Fibroblast of lung (primary cell): ENCODE measurements at regions not wholly inside any gene's neighbourhood (a gene's known extent, or its start where the extent isn't known, plus 50 kb on each side); places are given as distances from the start of the nearest gene placed in this dataset.

Experiments
- DNase-seq, 2 donors: peaks; one replicate each; pipeline versions ENCODE4 v3.0.0 to v3.0.0-alpha.2; 2010; ENCODE audit warnings: low read depth in 2 of 2
- H2AFZ ChIP-seq: 2 replicates; pipeline ENCODE4 v1.5.1; 2012; ENCODE audit warnings: low read length, control low read depth, inconsistent platforms
- H3K27ac ChIP-seq: 2 replicates; pipeline ENCODE4 v1.5.1; 2011; ENCODE audit warnings: low read length, control low read depth; ENCODE audit not compliant: insufficient read depth
- H3K27me3 ChIP-seq: 2 replicates; pipeline ENCODE4 v1.5.1; 2011; ENCODE audit warnings: mild to moderate bottlenecking, low read length; ENCODE audit not compliant: control insufficient read depth, insufficient read depth
- H3K36me3 ChIP-seq: 2 replicates; pipeline ENCODE4 v1.5.1; 2011; ENCODE audit warnings: low read length; ENCODE audit not compliant: control insufficient read depth, insufficient read depth
- H3K4me1 ChIP-seq: 2 replicates; pipeline ENCODE4 v1.5.1; 2011; ENCODE audit warnings: low read length; ENCODE audit not compliant: control insufficient read depth, insufficient read depth; ENCODE audit errors: extremely low read depth
- H3K4me2 ChIP-seq: 2 replicates; pipeline ENCODE4 v1.5.1; 2011; ENCODE audit warnings: low read length, control low read depth; ENCODE audit not compliant: insufficient read depth; ENCODE audit errors: extremely low read depth
- H3K4me3 ChIP-seq, 4 experiments: fragments of 200-600 bp in 1 of 4; sonication (generic) in 1 of 4; replicated peaks in 1 of 4; 2 replicates each; pipeline ENCODE4 v1.5.1; 2011 to 2016; ENCODE audit warnings: low read length in 4 of 4, low read depth in 3 of 4, mild to moderate bottlenecking in 3 of 4, control low read depth in 2 of 4, inconsistent platforms in 1 of 4, mixed read lengths in 1 of 4; ENCODE audit not compliant: insufficient read depth in 1 of 4; ENCODE audit errors: control extremely low read depth in 1 of 4
- H3K79me2 ChIP-seq: 2 replicates; pipeline ENCODE4 v1.5.1; 2012; ENCODE audit warnings: mild to moderate bottlenecking, low read length, inconsistent platforms; ENCODE audit not compliant: control insufficient read depth, insufficient read depth
- H3K9ac ChIP-seq: 2 replicates; pipeline ENCODE4 v1.5.1; 2011; ENCODE audit warnings: mild to moderate bottlenecking, low read length, control low read depth; ENCODE audit not compliant: insufficient read depth
- H3K9me3 ChIP-seq: 2 replicates; pipeline ENCODE4 v1.5.1; 2012; ENCODE audit warnings: low read depth, low read length; ENCODE audit not compliant: control insufficient read depth, insufficient read depth
- H4K20me1 ChIP-seq: 2 replicates; pipeline ENCODE4 v1.5.1; 2011; ENCODE audit warnings: low read length; ENCODE audit not compliant: control insufficient read depth, insufficient read depth; ENCODE audit errors: extremely low read depth
- CTCF ChIP-seq, 2 donors: IDR thresholded peaks in 1 of 2; conservative IDR thresholded peaks in 1 of 2; 1 replicate in 1 of 2; 2 replicates in 1 of 2; pipeline ENCODE4 v1.5.1; 2011 to 2012; ENCODE audit warnings: low read length in 2 of 2, control low read depth in 1 of 2, inconsistent platforms in 1 of 2, low read depth in 1 of 2, mild to moderate bottlenecking in 1 of 2
- EZH2 ChIP-seq: IDR thresholded peaks from 2 replicates; pipeline ENCODE4 v1.5.1; 2012; ENCODE audit warnings: low read length, control low read depth, mild to moderate bottlenecking; ENCODE audit errors: missing control alignments

GRCh38 chr13:93098972-93099371 lies 127.6 kb upstream of the GPC6 start:
- DNase-seq = no peak
- no peak overlapping the region for H3K4me2 ChIP-seq
- H3K9ac ChIP-seq = no peak overlapping the region
- H3K79me2 ChIP-seq = no peaks in the 10 kb centered on the region
- no peak overlapping the region for H2AFZ ChIP-seq
- H4K20me1 ChIP-seq = no peaks in the 10 kb centered on the region
- H3K4me3 ChIP-seq = no peak overlapping the region
- no peaks in the 10 kb centered on the region for H3K36me3 ChIP-seq
- H3K9me3 ChIP-seq = no peaks in the 10 kb centered on the region
- H3K27ac ChIP-seq = no peak overlapping the region
- no peak for TF ChIP-seq CTCF (conservative IDR thresholded peaks at IDR 0.05 in 1 of 2, IDR thresholded peaks at IDR 0.05 in 1 of 2; ENCODE audit: low read depth in 1 of 2, low read length in 2 of 2)
- TF ChIP-seq EZH2 = no peak
- no peaks in the 10 kb centered on the region for H3K4me1 ChIP-seq
- no peaks in the 10 kb centered on the region for H3K27me3 ChIP-seq

GRCh38 chr13:93101226-93101734 lies 125.3 kb upstream of the GPC6 start:
- Histone ChIP-seq H3K4me1 (no peaks in the 10 kb centered on the region), H3K27me3 (no peaks in the 10 kb centered on the region), H3K4me2 (no peak overlapping the region), H4K20me1 (no peaks in the 10 kb centered on the region), H3K9me3 (no peaks in the 10 kb centered on the region), H2AFZ (no peak overlapping the region), H3K36me3 (no peaks in the 10 kb centered on the region), H3K79me2 (no peaks in the 10 kb centered on the region), H3K9ac (no peak overlapping the region), H3K27ac (no peak overlapping the region), H3K4me3 (no peak overlapping the region)
- TF ChIP-seq EZH2 (no peak), CTCF (conservative IDR thresholded peaks at IDR 0.05 in 1 of 2, IDR thresholded peaks at IDR 0.05 in 1 of 2; ENCODE audit: low read depth in 1 of 2, low read length in 2 of 2) (no peak)
- DNase-seq = no peak

GRCh38 chr13:93104270-93104669 lies 122.3 kb upstream of the GPC6 start:
- H3K27me3 ChIP-seq = no peaks in the 10 kb centered on the region
- no peaks in the 10 kb centered on the region for H3K79me2 ChIP-seq
- no peaks in the 10 kb centered on the region for H3K36me3 ChIP-seq
- no peak overlapping the region for H3K4me3 ChIP-seq
- no peak overlapping the region for H3K9ac ChIP-seq
- H3K4me1 ChIP-seq = no peaks in the 10 kb centered on the region
- H3K4me2 ChIP-seq = no peak overlapping the region
- H4K20me1 ChIP-seq = no peaks in the 10 kb centered on the region
- no peaks in the 10 kb centered on the region for H3K9me3 ChIP-seq
- no peak overlapping the region for H3K27ac ChIP-seq
- no peak overlapping the region for H2AFZ ChIP-seq
- DNase-seq = no peak
- TF ChIP-seq EZH2 (no peak), CTCF (conservative IDR thresholded peaks at IDR 0.05 in 1 of 2, IDR thresholded peaks at IDR 0.05 in 1 of 2; ENCODE audit: low read depth in 1 of 2, low read length in 2 of 2) (no peak)
